ENCODE measurements at regions not wholly inside any gene's neighbourhood (a gene's known extent, or its start where the extent isn't known, plus 50 kb on each side); places are given as distances from the start of the nearest gene placed in this dataset.

GRCh38 chr10:59575269-59575668 lies 134.4 kb downstream of the SLC16A9 start:
- TF ChIP-seq CTCF (IDR thresholded peaks at IDR 0.05; ENCODE audit: low read depth, low read length) (no peak), EZH2phosphoT487 (IDR thresholded peaks at IDR 0.05; ENCODE audit: low read depth) (no peak)

All from OCI-LY3 (cell line).